Vagina (tissue), 2 donors: ENCODE measurements at regions not wholly inside any gene's neighbourhood (a gene's known extent, or its start where the extent isn't known, plus 50 kb on each side); places are given as distances from the start of the nearest gene placed in this dataset.

Experiments
- DNase-seq, 2 donors: peaks; one replicate each; pipeline ENCODE4 v3.0.0-alpha.2; 2017; ENCODE audit errors: extremely low spot score in 2 of 2
- H3K27ac ChIP-seq: fragments of 200-600 bp; sonication (generic); one replicate; pipeline ENCODE4 v1.5.1; 2019
- H3K27me3 ChIP-seq: fragments of 200-600 bp; sonication (generic); one replicate; pipeline ENCODE4 v1.5.1; 2019
- H3K36me3 ChIP-seq, 2 donors: fragments of 200-600 bp; sonication (generic); one replicate each; pipeline ENCODE4 v1.5.1; 2017 to 2019
- H3K4me1 ChIP-seq: fragments of 200-600 bp; sonication (generic); one replicate; pipeline ENCODE4 v1.5.1; 2019
- H3K4me3 ChIP-seq, 2 donors: fragments of 200-600 bp; sonication (generic); 1 replicate in 1 of 2; 2 replicates in 1 of 2; pipeline ENCODE4 v1.5.1; 2016 to 2019
- H3K9me3 ChIP-seq: fragments of 200-600 bp; sonication (generic); one replicate; pipeline ENCODE4 v1.5.1; 2019
- POLR2A ChIP-seq, 2 donors: fragments of 450-650 bp; IDR thresholded peaks; one replicate each; pipeline ENCODE4 v1.6.1; 2017; ENCODE audit warnings: antibody characterized with exemption in 2 of 2, mild to moderate bottlenecking in 2 of 2, moderate library complexity in 2 of 2
- POLR2AphosphoS5 ChIP-seq, 2 donors: sonication (generic); formaldehyde crosslinking; IDR thresholded peaks; one replicate each; pipeline ENCODE4 v1.9.0; 2017; ENCODE audit warnings: antibody characterized with exemption in 2 of 2, mild to moderate bottlenecking in 2 of 2, low read depth in 1 of 2; ENCODE audit not compliant: insufficient read depth in 1 of 2
- intact Hi-C: fragments of 100-400 bp; cut with DNase I; formaldehyde crosslinking; loops from one replicate; pipeline ENCODE4 v1.15.1; 2023
- TF ChIP-seq, protein P1 (sequence below), 3 experiments: fragments of 450-650 bp in 2 of 3; fragments of 200-600 bp in 1 of 3; sonication (generic) in 1 of 3; IDR thresholded peaks; one replicate each; pipeline ENCODE4 v1.5.1; 2017 to 2019; ENCODE audit warnings: antibody characterized with exemption in 3 of 3, mild to moderate bottlenecking in 2 of 3, moderate library complexity in 2 of 3

DNA sequence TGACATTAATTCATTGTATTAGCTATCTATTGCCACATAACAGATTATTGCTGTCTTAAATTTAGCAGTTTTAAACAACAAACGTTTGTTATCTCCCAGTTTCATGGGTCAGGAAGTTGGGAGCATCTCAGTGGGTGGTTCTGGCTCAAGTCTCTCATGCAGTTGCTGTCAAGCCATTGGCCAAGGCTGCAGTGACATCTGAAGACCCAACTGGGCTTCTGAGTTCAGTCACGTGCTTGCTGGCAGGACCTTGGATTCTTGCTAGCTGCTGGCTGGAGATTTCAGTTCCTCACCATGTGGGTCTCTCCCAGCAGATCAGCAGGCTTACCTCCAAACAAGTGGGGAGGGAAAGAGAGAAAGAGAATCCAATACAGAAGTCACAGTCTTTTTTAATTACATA is 152.6 kb upstream of the EXOC2 start:
- intact Hi-C loops, result no loop called here
- no peaks in the 10 kb centered on the region for H3K36me3 ChIP-seq
- H3K27ac ChIP-seq, result no peak overlapping the region
- no peak for DNase-seq
- no peak overlapping the region for H3K4me3 ChIP-seq
- H3K9me3 ChIP-seq, result no peaks in the 10 kb centered on the region
- no peaks in the 10 kb centered on the region for H3K27me3 ChIP-seq
- no peak for TF ChIP-seq POLR2AphosphoS5 (IDR thresholded peaks at IDR 0.05; ENCODE audit: insufficient read depth in 1 of 2, low read depth in 1 of 2)
- no peak for TF ChIP-seq POLR2A (IDR thresholded peaks at IDR 0.05)
- TF ChIP-seq, protein P1, sequence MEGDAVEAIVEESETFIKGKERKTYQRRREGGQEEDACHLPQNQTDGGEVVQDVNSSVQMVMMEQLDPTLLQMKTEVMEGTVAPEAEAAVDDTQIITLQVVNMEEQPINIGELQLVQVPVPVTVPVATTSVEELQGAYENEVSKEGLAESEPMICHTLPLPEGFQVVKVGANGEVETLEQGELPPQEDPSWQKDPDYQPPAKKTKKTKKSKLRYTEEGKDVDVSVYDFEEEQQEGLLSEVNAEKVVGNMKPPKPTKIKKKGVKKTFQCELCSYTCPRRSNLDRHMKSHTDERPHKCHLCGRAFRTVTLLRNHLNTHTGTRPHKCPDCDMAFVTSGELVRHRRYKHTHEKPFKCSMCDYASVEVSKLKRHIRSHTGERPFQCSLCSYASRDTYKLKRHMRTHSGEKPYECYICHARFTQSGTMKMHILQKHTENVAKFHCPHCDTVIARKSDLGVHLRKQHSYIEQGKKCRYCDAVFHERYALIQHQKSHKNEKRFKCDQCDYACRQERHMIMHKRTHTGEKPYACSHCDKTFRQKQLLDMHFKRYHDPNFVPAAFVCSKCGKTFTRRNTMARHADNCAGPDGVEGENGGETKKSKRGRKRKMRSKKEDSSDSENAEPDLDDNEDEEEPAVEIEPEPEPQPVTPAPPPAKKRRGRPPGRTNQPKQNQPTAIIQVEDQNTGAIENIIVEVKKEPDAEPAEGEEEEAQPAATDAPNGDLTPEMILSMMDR (IDR thresholded peaks at IDR 0.05), result no peak
- no peaks in the 10 kb centered on the region for H3K4me1 ChIP-seq

DNA sequence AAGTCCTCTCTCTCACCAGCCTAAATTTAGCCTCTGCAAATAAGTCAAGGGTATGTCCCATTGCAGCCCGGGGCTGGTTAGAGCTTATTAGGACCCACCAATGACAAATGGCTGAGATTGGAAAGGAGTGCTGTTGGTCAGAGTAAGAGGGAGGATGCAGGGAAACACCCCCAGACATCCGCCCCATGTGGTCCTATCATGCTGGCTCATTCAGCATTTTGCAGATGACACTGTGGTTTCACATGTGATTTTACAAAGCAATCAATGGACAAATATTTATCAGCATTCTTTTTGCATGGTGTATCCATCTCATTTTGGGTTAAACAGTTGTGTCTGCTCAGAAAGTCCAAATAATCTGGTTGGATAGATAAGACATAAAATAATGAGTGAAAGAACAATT is 152.2 kb upstream of the EXOC2 start:
- H3K9me3 ChIP-seq, result no peaks in the 10 kb centered on the region
- no peak for DNase-seq
- H3K36me3 ChIP-seq, result no peaks in the 10 kb centered on the region
- H3K27me3 ChIP-seq, result no peaks in the 10 kb centered on the region
- intact Hi-C loops, result no loop called here
- no peak for TF ChIP-seq POLR2AphosphoS5 (IDR thresholded peaks at IDR 0.05; ENCODE audit: insufficient read depth in 1 of 2, low read depth in 1 of 2)
- TF ChIP-seq, protein P1 (IDR thresholded peaks at IDR 0.05), result no peak
- no peak for TF ChIP-seq POLR2A (IDR thresholded peaks at IDR 0.05)
- no peak overlapping the region for H3K4me3 ChIP-seq
- H3K4me1 ChIP-seq, result no peaks in the 10 kb centered on the region
- H3K27ac ChIP-seq, result no peak overlapping the region

DNA sequence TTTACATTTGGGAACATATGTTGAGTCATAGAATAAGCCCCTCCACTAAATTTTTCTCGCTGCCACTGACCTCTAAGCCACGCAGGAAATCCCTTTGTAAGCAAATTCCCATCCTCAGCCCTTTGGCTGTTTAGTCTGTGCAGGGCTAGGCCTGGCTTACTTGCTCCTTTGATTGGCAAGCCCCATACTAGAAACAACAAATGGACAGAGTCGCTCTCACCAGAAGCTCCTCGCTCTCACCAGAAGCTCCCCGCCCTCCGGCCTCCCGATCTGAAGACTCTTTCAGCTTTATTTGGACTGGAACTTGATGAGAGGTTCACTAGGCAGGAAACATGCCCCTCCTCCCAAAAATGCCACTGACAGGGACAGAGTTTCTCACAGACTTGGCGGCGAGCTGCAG is 149.2 kb upstream of the EXOC2 start:
- Histone ChIP-seq H3K27me3 (no peaks in the 10 kb centered on the region), H3K27ac (no peak overlapping the region), H3K4me1 (peaks cover 5% of the 10 kb centered on the region), H3K9me3 (no peaks in the 10 kb centered on the region), H3K36me3 (no peaks in the 10 kb centered on the region), H3K4me3 (no peak overlapping the region)
- no peak for DNase-seq
- intact Hi-C loops, result no loop called here
- TF ChIP-seq POLR2AphosphoS5 (IDR thresholded peaks at IDR 0.05; ENCODE audit: insufficient read depth in 1 of 2, low read depth in 1 of 2) (no peak), POLR2A (IDR thresholded peaks at IDR 0.05) (no peak)
- TF ChIP-seq, protein P1 (IDR thresholded peaks at IDR 0.05), result no peak

DNA sequence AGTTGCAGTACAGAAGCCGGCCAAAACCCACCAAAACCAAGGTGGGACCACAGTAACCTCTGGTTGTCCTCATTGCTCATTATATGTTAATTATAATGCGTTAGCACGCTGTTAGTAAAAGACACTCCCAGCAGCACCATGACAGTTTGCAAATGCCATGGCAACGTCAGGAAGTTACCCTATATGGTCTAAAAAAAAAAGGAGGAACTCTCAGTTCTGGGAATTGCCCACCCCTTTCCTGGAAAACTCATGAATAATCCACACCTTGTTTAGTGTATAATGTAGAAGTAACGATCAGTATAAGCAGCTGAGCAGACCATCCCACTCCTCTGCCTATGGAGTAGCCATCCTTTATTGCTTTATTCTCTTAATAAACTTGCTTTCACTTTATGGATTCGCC is 148.6 kb upstream of the EXOC2 start:
- Histone ChIP-seq H3K36me3 (no peaks in the 10 kb centered on the region), H3K27me3 (no peaks in the 10 kb centered on the region), H3K4me1 (peaks cover 11% of the 10 kb centered on the region), H3K27ac (no peak overlapping the region), H3K4me3 (no peak overlapping the region), H3K9me3 (no peaks in the 10 kb centered on the region)
- TF ChIP-seq POLR2AphosphoS5 (IDR thresholded peaks at IDR 0.05; ENCODE audit: insufficient read depth in 1 of 2, low read depth in 1 of 2) (no peak), POLR2A (IDR thresholded peaks at IDR 0.05) (no peak)
- TF ChIP-seq, protein P1 (IDR thresholded peaks at IDR 0.05), result no peak
- DNase-seq, result no peak
- intact Hi-C loops, result no loop called here

DNA sequence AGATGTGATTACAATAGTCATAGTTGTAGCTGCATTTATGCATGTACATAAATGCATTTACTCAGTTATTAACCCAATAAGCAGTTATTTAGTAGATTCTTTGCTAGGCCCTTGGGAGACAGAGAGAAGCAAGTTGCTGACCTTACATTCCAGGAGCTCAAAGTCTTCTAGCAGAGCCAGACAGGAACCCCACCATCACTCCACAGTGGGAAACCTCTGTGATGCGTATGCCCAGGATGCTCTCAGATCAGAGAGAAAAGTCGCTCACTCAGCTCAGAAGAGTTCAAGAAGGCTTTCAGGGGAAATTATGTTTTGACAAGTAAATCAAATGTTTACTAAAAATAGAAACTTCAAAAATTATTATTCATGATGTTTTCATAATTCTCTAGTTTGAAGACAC is 146.3 kb upstream of the EXOC2 start:
- no peaks in the 10 kb centered on the region for H3K36me3 ChIP-seq
- intact Hi-C loops, result no loop called here
- no peaks in the 10 kb centered on the region for H3K9me3 ChIP-seq
- no peaks in the 10 kb centered on the region for H3K27me3 ChIP-seq
- H3K4me1 ChIP-seq, result peaks cover 26% of the 10 kb centered on the region
- no peak for DNase-seq
- no peak for TF ChIP-seq POLR2A (IDR thresholded peaks at IDR 0.05)
- H3K27ac ChIP-seq, result no peak overlapping the region
- H3K4me3 ChIP-seq, result no peak overlapping the region

DNA sequence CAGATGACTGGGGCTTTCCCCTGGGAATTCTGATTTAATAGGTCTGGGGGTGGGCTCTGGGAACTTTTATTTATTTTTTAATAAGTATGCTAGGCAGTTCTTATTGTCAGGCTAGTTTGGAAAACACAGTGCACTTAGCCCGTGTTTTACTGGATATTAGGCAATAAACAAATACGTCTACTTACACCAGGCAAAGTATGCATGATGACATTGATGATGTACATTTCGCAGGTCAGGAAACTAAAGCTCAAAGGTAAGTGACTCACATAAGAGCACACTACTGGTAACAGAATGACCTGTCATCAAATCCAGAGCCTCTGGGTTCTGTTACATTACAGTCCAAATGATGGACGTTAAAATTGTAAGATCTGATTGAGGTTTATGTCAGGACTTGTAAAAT is 144.4 kb upstream of the EXOC2 start:
- TF ChIP-seq POLR2A (IDR thresholded peaks at IDR 0.05) (no peak), POLR2AphosphoS5 (IDR thresholded peaks at IDR 0.05; ENCODE audit: insufficient read depth in 1 of 2, low read depth in 1 of 2) (no peak)
- TF ChIP-seq, protein P1 (IDR thresholded peaks at IDR 0.05), result no peak
- Histone ChIP-seq H3K4me3 (no peak overlapping the region), H3K9me3 (no peaks in the 10 kb centered on the region), H3K27ac (no peak overlapping the region), H3K36me3 (no peaks in the 10 kb centered on the region), H3K4me1 (peaks cover 26% of the 10 kb centered on the region), H3K27me3 (no peaks in the 10 kb centered on the region)
- no peak for DNase-seq
- intact Hi-C loops, result no loop called here
